ENCODE measurements at regions not wholly inside any gene's neighbourhood (a gene's known extent, or its start where the extent isn't known, plus 50 kb on each side); places are given as distances from the start of the nearest gene placed in this dataset.
A peak's percentile ranks its signal among the peaks of the same experiment; 100 is the strongest.

DNA sequence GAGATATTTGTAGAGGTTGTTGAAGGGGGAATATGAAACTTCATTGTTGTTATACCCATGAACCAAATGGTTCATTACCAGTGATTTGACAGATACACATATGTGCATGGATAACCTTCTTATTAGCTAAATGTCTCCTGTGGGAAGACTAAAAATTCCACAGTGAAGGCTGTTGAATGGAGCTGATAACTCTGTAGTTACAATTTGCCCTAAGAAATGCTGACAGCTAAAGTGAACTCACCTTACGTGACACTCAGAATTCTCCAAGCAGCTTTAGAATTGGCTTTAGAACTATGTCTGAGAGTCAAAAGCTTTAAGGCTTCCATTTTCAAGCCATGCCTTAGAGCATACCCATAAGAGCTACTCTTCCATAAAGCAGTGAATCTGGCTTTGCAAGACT, 276.9 kb downstream of the PRELID2 start:
- TF ChIP-seq, protein P1, sequence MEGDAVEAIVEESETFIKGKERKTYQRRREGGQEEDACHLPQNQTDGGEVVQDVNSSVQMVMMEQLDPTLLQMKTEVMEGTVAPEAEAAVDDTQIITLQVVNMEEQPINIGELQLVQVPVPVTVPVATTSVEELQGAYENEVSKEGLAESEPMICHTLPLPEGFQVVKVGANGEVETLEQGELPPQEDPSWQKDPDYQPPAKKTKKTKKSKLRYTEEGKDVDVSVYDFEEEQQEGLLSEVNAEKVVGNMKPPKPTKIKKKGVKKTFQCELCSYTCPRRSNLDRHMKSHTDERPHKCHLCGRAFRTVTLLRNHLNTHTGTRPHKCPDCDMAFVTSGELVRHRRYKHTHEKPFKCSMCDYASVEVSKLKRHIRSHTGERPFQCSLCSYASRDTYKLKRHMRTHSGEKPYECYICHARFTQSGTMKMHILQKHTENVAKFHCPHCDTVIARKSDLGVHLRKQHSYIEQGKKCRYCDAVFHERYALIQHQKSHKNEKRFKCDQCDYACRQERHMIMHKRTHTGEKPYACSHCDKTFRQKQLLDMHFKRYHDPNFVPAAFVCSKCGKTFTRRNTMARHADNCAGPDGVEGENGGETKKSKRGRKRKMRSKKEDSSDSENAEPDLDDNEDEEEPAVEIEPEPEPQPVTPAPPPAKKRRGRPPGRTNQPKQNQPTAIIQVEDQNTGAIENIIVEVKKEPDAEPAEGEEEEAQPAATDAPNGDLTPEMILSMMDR (conservative IDR thresholded peaks at IDR 0.05; ENCODE audit: control insufficient read depth, insufficient read depth, low read depth, low read length), result no peak
- DNase-seq (ENCODE audit: low read depth), result no peak
- H3K4me3 ChIP-seq (ENCODE audit: control insufficient read depth, low read depth, low read length), result no peak overlapping the region

- TF ChIP-seq, protein P1 (conservative IDR thresholded peaks at IDR 0.05; ENCODE audit: control insufficient read depth, insufficient read depth, low read depth, low read length), result no peak
- H3K4me3 ChIP-seq (ENCODE audit: control insufficient read depth, low read depth, low read length), result no peak overlapping the region
- no peak for DNase-seq (ENCODE audit: low read depth)
Observed at GRCh38 chr5:145557345-145557744, 277.8 kb downstream of the PRELID2 start.

- DNase-seq (ENCODE audit: low read depth), result peak; percentile 75
- no peak overlapping the region for H3K4me3 ChIP-seq (ENCODE audit: control insufficient read depth, low read depth, low read length)
- TF ChIP-seq, protein P1 (conservative IDR thresholded peaks at IDR 0.05; ENCODE audit: control insufficient read depth, insufficient read depth, low read depth, low read length), result no peak
Observed at GRCh38 chr5:145554399-145554798, 280.7 kb downstream of the PRELID2 start.

DNA sequence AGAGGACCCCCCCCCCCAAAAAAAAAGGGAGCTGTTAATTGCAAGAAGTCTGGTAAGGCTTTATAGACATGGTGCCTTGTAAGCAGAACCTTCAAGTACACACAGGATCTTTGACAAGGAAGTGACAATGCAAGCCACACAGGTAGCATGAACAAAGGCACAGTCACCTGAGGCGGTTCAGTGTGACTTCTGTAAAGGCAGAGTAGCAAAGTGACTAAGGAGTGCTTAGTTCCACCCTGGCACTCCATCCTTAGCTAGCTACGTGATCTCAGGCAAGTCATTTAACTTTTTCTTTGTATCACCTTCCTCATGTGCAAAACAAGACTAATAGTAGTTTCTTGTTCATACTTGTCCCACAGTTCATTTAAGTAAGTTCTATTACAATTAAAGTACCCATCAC, 282.0 kb downstream of the PRELID2 start:
- H3K4me3 ChIP-seq (ENCODE audit: control insufficient read depth, low read depth, low read length), result no peak overlapping the region
- no peak for DNase-seq (ENCODE audit: low read depth)
- TF ChIP-seq, protein P1 (conservative IDR thresholded peaks at IDR 0.05; ENCODE audit: control insufficient read depth, insufficient read depth, low read depth, low read length), result no peak

DNA sequence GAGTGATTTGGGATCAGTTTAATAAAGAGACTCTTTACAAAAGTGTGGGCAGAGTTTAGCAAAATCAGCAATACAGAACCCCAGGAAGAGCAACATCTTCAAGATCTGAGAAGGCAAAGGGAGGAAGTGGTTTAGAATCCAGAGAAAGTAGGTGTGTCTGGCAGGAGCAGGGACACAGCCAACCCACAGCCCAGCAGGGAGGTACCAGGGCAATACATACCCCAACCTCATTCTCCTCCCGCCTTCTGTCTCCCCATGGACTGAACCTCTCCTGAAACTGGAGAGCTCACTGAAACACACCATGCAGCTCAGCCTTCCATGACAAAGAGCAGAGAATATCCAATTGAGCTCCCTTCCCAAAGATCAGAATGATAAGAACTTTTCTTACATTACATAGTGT, 283.4 kb downstream of the PRELID2 start:
- TF ChIP-seq, protein P1 (conservative IDR thresholded peaks at IDR 0.05; ENCODE audit: control insufficient read depth, insufficient read depth, low read depth, low read length), result no peak
- no peak overlapping the region for H3K4me3 ChIP-seq (ENCODE audit: control insufficient read depth, low read depth, low read length)
- no peak for DNase-seq (ENCODE audit: low read depth)

DNA sequence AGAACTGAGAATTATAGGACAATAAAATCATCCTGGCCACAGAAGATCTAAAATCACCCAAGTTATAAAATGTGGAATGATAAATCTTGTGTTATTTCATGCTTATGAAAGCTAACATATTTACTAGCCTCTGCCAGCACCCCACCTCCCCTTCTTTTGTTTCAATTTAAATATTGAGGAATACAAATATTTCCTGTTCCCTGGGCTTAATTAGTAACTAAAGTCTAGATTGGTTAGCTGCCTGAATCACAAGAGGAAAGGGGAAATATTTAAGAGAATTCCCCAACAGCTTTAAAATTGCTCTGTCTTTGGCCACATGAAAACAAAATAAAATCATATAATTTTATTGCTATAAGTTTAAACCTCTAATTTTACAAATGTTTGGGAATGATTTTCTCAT, 287.0 kb downstream of the PRELID2 start:
- DNase-seq (ENCODE audit: low read depth), result no peak
- TF ChIP-seq, protein P1 (conservative IDR thresholded peaks at IDR 0.05; ENCODE audit: control insufficient read depth, insufficient read depth, low read depth, low read length), result no peak
- H3K4me3 ChIP-seq (ENCODE audit: control insufficient read depth, low read depth, low read length), result no peak overlapping the region

- DNase-seq (ENCODE audit: low read depth), result no peak
- H3K4me3 ChIP-seq (ENCODE audit: control insufficient read depth, low read depth, low read length), result no peak overlapping the region
- TF ChIP-seq, protein P1 (conservative IDR thresholded peaks at IDR 0.05; ENCODE audit: control insufficient read depth, insufficient read depth, low read depth, low read length), result no peak
Observed at GRCh38 chr5:145544401-145544800, 290.7 kb downstream of the PRELID2 start.

Data from fibroblast of mammary gland (primary cell).